ENCODE measurements at regions not wholly inside any gene's neighbourhood (a gene's known extent, or its start where the extent isn't known, plus 50 kb on each side); places are given as distances from the start of the nearest gene placed in this dataset.

GRCh38 chr15:94703596-94703995 is 472.2 kb downstream of the MCTP2 start:
- TF ChIP-seq, protein P1, sequence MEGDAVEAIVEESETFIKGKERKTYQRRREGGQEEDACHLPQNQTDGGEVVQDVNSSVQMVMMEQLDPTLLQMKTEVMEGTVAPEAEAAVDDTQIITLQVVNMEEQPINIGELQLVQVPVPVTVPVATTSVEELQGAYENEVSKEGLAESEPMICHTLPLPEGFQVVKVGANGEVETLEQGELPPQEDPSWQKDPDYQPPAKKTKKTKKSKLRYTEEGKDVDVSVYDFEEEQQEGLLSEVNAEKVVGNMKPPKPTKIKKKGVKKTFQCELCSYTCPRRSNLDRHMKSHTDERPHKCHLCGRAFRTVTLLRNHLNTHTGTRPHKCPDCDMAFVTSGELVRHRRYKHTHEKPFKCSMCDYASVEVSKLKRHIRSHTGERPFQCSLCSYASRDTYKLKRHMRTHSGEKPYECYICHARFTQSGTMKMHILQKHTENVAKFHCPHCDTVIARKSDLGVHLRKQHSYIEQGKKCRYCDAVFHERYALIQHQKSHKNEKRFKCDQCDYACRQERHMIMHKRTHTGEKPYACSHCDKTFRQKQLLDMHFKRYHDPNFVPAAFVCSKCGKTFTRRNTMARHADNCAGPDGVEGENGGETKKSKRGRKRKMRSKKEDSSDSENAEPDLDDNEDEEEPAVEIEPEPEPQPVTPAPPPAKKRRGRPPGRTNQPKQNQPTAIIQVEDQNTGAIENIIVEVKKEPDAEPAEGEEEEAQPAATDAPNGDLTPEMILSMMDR (IDR thresholded peaks at IDR 0.05; ENCODE audit: control extremely low read depth in 1 of 3, insufficient read depth in 1 of 3, low read depth in 1 of 3, low read length in 3 of 3): no peak
- TF ChIP-seq EZH2 (IDR thresholded peaks at IDR 0.05; ENCODE audit: low read depth, low read length, severe bottlenecking) (no peak), CBX8 (IDR thresholded peaks at IDR 0.05; ENCODE audit: borderline replicate concordance, low read depth, low read length) (no peak), TEAD4 (IDR thresholded peaks at IDR 0.05; ENCODE audit: low read depth, low read length) (no peak), RAD21 (IDR thresholded peaks at IDR 0.05 in 1 of 2, conservative IDR thresholded peaks at IDR 0.05 in 1 of 2; ENCODE audit: low read depth in 2 of 2, low read length in 2 of 2) (no peak), BRCA1 (IDR thresholded peaks at IDR 0.05; ENCODE audit: low read depth, low read length) (no peak), NRF1 (IDR thresholded peaks at IDR 0.05; ENCODE audit: low read depth, low read length) (no peak), TAF1 (IDR thresholded peaks at IDR 0.05; ENCODE audit: low read depth, low read length) (no peak), FOSL1 (IDR thresholded peaks at IDR 0.05; ENCODE audit: insufficient read depth, low read depth, low read length) (no peak), POLR2A (IDR thresholded peaks at IDR 0.05; ENCODE audit: control extremely low read depth in 1 of 2, low read depth in 2 of 2, low read length in 2 of 2) (no peak), SUZ12 (IDR thresholded peaks at IDR 0.05; ENCODE audit: low read length) (no peak)
- TF ChIP-seq, protein P2, sequence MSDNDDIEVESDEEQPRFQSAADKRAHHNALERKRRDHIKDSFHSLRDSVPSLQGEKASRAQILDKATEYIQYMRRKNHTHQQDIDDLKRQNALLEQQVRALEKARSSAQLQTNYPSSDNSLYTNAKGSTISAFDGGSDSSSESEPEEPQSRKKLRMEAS (IDR thresholded peaks at IDR 0.05): no peak

Data from H1 (cell line).